Inferior parietal cortex (tissue), 1 donor: ENCODE measurements at regions not wholly inside any gene's neighbourhood (a gene's known extent, or its start where the extent isn't known, plus 50 kb on each side); places are given as distances from the start of the nearest gene placed in this dataset.
"Not testable (repeated sequence)": the region's sequence is repeated elsewhere in the genome, so short reads cannot be mapped to it uniquely, and the experiment has no call there.

Experiments used
- DNase-seq: peaks from one replicate; pipeline ENCODE4 v3.0.0-alpha.2; 2016; ENCODE audit errors: extremely low spot score

DNA sequence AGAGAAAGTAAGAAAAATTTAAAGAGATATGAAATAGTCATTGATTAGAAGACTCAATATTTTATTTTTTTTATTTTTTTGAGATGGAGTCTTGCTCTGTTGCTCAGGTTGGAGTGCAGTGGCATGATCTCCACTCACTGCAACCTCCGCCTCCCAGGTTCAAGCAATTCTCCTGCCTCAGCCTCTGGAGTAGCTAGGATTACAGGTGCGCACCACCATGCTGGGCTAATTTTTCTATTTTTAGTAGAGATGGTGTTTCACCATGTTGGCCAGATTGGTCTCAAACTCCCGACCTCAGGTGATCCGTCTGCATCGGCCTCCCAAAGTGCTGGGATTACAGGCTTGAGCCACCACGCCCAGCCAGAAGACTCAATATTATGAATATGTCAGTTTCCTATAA, 672.6 kb downstream of the UQCRFS1 start:
- not testable (repeated sequence) for DNase-seq

DNA sequence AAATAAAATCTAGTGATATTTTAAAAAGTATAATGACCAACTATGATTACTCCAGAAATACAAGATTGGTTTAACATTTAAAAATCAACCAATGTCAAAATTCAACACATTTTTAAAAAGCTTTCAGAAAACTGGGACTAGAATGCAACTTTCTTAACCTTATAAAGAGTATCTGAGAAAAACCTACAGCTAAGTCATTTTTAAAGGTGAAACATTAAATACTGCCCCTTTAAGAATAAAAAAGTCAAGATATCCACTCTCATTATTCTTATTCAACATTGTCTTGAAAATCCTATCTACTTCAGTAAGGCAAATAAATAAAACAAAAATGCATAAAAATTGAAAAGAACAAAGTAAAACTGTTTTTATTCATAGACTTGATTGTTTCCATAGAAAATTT, 673.2 kb downstream of the UQCRFS1 start:
- DNase-seq, result no peak

- DNase-seq, result not testable (repeated sequence)
Measured at GRCh38 chr19:28538579-28538978, 674.4 kb downstream of the UQCRFS1 start.

DNA sequence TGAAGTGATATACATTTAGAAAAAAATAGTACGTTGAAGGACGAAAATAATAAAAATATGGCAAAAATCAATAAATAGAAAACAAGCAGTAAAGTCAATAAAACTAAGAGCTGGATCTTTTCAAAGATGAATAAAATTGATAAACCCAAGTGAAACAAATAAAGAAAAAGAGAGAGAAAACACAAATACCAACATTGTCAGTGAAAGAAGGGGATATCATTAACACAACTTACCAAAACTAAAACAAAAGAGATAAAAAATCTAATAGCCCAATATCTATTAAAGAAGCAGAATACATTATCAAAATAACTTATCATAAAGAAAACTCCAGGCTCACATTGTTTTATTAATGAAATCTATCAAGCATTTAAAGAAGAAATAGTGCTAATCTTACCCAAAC, 675.1 kb downstream of the UQCRFS1 start:
- no peak for DNase-seq

DNA sequence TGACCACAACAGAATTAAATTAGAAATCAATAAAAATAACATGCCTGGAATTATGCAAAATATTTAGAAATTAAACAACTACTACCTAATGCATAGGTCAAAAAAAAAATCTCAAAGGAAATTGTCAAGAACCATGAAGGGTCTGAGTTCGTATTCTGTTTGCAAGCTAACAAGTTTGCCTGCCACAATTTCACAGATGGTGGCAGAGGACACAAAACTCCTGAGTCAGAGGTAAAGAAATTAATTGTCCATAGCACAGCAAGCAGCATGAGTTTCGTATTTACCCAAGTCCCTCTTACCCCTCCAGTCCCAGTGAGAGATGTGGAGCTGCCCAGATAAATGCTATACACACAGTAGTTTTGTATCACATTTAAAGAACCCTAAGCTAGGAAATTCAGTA, 675.9 kb downstream of the UQCRFS1 start:
- no peak for DNase-seq

GRCh38 chr19:28535352-28535775, 677.6 kb downstream of the UQCRFS1 start:
- DNase-seq, result no peak

GRCh38 chr19:28534766-28535351, 678.1 kb downstream of the UQCRFS1 start:
- DNase-seq, result no peak

DNA sequence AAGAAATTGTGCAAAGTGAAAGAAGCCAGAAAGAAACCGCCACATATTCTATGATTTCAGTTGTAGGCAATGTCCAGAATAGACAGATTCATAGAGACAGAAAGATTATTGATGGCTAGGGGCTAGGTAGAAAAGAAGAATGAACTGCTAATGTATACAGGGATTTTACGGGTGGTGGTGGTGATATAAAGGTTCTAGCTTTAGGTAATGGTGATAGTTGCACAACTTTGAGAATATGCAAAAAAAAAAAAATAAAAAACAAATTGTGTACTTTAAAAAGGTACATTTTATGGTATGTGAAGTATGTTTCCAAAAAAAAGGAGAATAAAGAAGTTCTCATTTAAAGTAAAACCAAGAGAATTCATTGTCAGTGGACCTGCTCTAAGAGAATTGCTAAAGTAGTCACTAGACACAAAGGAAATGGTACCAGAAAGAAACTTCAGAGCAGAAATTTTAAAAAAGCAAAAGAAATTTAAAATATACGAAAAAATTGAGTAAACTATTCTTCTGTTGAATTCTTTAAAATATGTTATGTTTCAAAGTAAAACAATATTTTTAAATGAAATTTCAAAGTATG, 680.1 kb downstream of the UQCRFS1 start:
- DNase-seq, result no peak

- no peak for DNase-seq
Measured at GRCh38 chr19:28531979-28532378, 681.0 kb downstream of the UQCRFS1 start.

GRCh38 chr19:28530406-28531035, 682.4 kb downstream of the UQCRFS1 start:
- no peak for DNase-seq

- no peak for DNase-seq
Measured at GRCh38 chr19:28526038-28526437, 686.9 kb downstream of the UQCRFS1 start.

- DNase-seq, result no peak
Measured at GRCh38 chr19:28523619-28524018, 689.3 kb downstream of the UQCRFS1 start.

GRCh38 chr19:28522545-28522922, 690.4 kb downstream of the UQCRFS1 start:
- no peak for DNase-seq

- no peak for DNase-seq
Measured at GRCh38 chr19:28521614-28522544, 691.1 kb downstream of the UQCRFS1 start.

- DNase-seq, result no peak
Measured at GRCh38 chr19:28520998-28521568, 691.9 kb downstream of the UQCRFS1 start.

DNA sequence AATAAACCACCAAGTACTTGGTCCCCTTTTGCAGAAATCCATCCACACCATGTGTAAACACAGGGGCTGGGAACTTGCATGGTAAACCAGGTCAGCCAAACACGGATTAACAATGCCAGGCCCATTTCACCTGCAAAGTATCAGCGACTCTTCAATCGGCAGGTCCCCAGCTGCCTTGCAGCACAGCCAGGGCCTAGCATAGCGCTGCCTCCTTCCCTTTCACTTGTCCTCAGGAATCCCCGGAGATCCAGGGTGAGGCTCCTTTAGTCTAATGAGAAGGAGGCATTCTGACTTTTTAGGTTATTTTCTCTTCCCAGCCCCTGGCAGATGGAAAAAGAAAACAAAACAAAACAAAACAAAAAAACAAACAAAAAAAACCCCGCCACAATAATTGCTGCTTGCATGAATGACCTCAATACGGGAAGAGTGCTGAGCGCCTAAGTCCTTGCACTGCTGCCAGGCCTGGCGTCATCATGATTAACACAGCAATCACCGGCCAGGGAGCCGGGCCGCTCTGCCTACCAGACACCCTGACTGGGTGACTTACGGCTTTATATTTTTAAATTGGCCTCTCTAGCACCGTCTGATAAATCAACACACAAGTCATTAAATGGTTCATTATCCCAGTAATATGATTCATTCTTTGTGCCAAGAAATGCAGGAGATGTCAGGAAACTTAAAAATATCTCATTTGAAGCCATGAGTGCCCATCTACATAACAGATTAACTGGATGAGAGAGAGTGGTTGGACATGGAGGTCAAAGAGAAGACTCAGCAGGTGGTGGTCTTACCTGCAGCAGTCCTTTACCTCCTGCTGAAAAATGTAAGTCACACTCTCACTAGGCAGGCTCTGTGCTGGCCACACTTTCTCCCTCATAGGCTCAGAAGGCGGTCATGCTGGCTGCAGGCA, 692.7 kb downstream of the UQCRFS1 start:
- no peak for DNase-seq

DNA sequence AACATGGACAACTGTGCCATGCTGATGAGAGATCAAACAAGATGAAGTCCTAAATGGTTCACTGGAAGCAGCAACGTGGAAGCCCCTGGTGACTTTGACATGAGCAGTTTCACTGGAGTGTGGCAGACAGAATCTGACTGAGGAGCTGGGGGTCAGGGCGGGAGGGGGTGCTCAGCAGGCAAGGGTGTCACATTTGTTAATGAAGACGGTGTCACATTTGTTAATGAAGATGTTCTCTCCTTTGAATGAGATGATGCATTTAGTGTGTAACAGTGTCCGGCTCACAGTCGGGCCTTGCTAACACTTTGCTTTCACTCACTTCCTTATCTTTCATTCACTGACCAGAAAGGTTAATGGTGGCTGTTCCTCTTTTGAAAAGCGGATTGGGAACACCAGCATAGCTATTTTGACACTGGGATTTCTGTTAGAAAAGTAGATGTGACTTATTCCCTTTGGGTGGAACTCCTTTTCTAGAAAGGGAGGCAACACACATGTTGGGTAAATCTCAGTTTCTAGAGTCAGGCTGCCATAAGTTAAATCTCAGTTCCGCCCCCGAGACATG, 693.7 kb downstream of the UQCRFS1 start:
- DNase-seq, result no peak

GRCh38 chr19:28516415-28516872, 696.5 kb downstream of the UQCRFS1 start:
- DNase-seq, result no peak

GRCh38 chr19:28514166-28514565, 698.8 kb downstream of the UQCRFS1 start:
- no peak for DNase-seq

DNA sequence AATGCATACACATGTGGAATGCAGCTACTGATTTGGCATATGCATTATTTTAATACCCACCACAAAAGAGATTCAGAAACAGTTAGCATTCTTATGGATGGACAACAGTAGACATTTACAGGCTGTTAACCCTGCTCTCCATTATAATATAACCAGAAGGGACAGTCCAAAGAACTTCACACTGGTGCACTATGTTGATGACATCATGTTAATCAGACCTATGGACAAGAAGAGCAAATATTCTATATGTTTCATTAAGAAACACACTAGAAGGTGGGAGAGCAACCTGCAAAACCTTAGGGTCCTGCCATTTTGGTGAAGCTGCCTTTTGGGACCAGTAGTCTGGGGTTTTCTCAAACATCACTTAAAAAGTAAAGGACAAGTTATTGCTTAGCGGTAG, 701.3 kb downstream of the UQCRFS1 start:
- DNase-seq, result no peak
